ENCODE measurements at regions not wholly inside any gene's neighbourhood (a gene's known extent, or its start where the extent isn't known, plus 50 kb on each side); places are given as distances from the start of the nearest gene placed in this dataset.

- no peak overlapping the region for H3K27ac Mint-ChIP-seq
These were observed 79.0 kb upstream of the C3orf49 start for GRCh38 chr3:63740116-63740515.

More at GRCh38 chr3:63740116-63740515, 79.0 kb upstream of the C3orf49 start:
- no peaks in the 10 kb centered on the region for H3K27me3 ChIP-seq (ENCODE audit: insufficient read depth)
- Mint-ChIP-seq H3K9me3 (no peaks in the 10 kb centered on the region; the same call in 2 of the 3 replicates), H3K36me3 (ENCODE audit: low read depth) (no peaks in the 10 kb centered on the region), H3K4me3 (no peak overlapping the region), H3K27me3 (ENCODE audit: insufficient read depth, low read depth, poor library complexity) (no peaks in the 10 kb centered on the region), H3K4me1 (no peaks in the 10 kb centered on the region)
- DNase-seq (ENCODE audit: low spot score) (no peak), ATAC-seq (no peak)
- no peak overlapping the region for H3K27ac ChIP-seq (ENCODE audit: low read depth)
- H3K4me3 ChIP-seq = no peak overlapping the region
- no peaks in the 10 kb centered on the region for H3K36me3 ChIP-seq (ENCODE audit: insufficient read depth)
- H3K79me2 ChIP-seq (replicated peaks; ENCODE audit: insufficient read depth) = no peaks in the 10 kb centered on the region
- no peak overlapping the region for H2AFZ ChIP-seq
- TF ChIP-seq JUNB (IDR thresholded peaks at IDR 0.05; ENCODE audit: unreplicated experiment) (no peak), CREB1 (CRISPR knock-in tag; IDR thresholded peaks at IDR 0.05; ENCODE audit: low read depth) (no peak), ZNF114 (CRISPR knock-in tag; IDR thresholded peaks at IDR 0.05) (no peak), EZH2 (IDR thresholded peaks at IDR 0.05; ENCODE audit: low read depth, unreplicated experiment) (no peak), NANOG (IDR thresholded peaks at IDR 0.05; ENCODE audit: borderline replicate concordance) (no peak), POLR2AphosphoS5 (IDR thresholded peaks at IDR 0.05; ENCODE audit: low read depth) (no peak), ZNF331 (CRISPR knock-in tag; IDR thresholded peaks at IDR 0.05; ENCODE audit: low read depth) (no peak), STAT1 (IDR thresholded peaks at IDR 0.05; ENCODE audit: unreplicated experiment) (no peak), ZNF462 (CRISPR knock-in tag; IDR thresholded peaks at IDR 0.05) (no peak), EZH2phosphoT487 (IDR thresholded peaks at IDR 0.05; ENCODE audit: unreplicated experiment) (no peak)
- TF ChIP-seq, protein P1, sequence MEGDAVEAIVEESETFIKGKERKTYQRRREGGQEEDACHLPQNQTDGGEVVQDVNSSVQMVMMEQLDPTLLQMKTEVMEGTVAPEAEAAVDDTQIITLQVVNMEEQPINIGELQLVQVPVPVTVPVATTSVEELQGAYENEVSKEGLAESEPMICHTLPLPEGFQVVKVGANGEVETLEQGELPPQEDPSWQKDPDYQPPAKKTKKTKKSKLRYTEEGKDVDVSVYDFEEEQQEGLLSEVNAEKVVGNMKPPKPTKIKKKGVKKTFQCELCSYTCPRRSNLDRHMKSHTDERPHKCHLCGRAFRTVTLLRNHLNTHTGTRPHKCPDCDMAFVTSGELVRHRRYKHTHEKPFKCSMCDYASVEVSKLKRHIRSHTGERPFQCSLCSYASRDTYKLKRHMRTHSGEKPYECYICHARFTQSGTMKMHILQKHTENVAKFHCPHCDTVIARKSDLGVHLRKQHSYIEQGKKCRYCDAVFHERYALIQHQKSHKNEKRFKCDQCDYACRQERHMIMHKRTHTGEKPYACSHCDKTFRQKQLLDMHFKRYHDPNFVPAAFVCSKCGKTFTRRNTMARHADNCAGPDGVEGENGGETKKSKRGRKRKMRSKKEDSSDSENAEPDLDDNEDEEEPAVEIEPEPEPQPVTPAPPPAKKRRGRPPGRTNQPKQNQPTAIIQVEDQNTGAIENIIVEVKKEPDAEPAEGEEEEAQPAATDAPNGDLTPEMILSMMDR (conservative IDR thresholded peaks at IDR 0.05; ENCODE audit: low read depth in 2 of 2) = no peak
- TF ChIP-seq, protein P2, sequence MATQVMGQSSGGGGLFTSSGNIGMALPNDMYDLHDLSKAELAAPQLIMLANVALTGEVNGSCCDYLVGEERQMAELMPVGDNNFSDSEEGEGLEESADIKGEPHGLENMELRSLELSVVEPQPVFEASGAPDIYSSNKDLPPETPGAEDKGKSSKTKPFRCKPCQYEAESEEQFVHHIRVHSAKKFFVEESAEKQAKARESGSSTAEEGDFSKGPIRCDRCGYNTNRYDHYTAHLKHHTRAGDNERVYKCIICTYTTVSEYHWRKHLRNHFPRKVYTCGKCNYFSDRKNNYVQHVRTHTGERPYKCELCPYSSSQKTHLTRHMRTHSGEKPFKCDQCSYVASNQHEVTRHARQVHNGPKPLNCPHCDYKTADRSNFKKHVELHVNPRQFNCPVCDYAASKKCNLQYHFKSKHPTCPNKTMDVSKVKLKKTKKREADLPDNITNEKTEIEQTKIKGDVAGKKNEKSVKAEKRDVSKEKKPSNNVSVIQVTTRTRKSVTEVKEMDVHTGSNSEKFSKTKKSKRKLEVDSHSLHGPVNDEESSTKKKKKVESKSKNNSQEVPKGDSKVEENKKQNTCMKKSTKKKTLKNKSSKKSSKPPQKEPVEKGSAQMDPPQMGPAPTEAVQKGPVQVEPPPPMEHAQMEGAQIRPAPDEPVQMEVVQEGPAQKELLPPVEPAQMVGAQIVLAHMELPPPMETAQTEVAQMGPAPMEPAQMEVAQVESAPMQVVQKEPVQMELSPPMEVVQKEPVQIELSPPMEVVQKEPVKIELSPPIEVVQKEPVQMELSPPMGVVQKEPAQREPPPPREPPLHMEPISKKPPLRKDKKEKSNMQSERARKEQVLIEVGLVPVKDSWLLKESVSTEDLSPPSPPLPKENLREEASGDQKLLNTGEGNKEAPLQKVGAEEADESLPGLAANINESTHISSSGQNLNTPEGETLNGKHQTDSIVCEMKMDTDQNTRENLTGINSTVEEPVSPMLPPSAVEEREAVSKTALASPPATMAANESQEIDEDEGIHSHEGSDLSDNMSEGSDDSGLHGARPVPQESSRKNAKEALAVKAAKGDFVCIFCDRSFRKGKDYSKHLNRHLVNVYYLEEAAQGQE (IDR thresholded peaks at IDR 0.05; ENCODE audit: unreplicated experiment) = no peak
- TF ChIP-seq, protein P3, sequence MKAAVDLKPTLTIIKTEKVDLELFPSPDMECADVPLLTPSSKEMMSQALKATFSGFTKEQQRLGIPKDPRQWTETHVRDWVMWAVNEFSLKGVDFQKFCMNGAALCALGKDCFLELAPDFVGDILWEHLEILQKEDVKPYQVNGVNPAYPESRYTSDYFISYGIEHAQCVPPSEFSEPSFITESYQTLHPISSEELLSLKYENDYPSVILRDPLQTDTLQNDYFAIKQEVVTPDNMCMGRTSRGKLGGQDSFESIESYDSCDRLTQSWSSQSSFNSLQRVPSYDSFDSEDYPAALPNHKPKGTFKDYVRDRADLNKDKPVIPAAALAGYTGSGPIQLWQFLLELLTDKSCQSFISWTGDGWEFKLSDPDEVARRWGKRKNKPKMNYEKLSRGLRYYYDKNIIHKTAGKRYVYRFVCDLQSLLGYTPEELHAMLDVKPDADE (IDR thresholded peaks at IDR 0.05) = no peak
- no peak overlapping the region for H3K4me2 ChIP-seq
- no peaks in the 10 kb centered on the region for H3F3A ChIP-seq (replicated peaks; ENCODE audit: low read depth)
- no peaks in the 10 kb centered on the region for H3K9me2 ChIP-seq (ENCODE audit: insufficient read depth)
- H3K4me1 ChIP-seq (ENCODE audit: insufficient read depth) = no peaks in the 10 kb centered on the region
- H4K20me1 ChIP-seq (replicated peaks; ENCODE audit: insufficient read depth) = no peaks in the 10 kb centered on the region

Data from GM23338 (cell line).